ENCODE measurements at regions not wholly inside any gene's neighbourhood (a gene's known extent, or its start where the extent isn't known, plus 50 kb on each side); places are given as distances from the start of the nearest gene placed in this dataset.

DNA sequence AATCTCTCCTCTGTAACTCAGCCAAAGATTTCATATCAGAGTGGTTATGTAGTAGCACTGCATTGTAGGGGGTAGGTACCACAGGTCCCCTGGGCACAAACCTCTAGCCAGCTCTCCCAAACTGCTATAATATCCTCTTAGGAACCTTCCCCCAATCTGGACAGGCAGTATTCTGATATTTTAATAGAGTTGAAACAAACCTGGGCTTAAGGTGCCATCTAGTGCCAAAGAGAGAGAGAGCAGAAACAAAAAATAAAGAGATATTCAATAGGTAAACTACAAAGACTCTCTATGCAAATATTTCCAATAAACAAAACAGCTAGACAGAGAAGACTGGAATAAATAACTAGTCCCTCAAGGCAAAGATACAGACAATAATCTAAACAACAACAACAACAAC, 1070.0 kb downstream of the CDH11 start:
- no peaks in the 10 kb centered on the region for H3K4me1 ChIP-seq (ENCODE audit: insufficient read depth, low read length)
- H3K27ac ChIP-seq (ENCODE audit: insufficient read length, low read depth, low read length) = no peak overlapping the region
- H3K27ac Mint-ChIP-seq = no peak overlapping the region
- no peak overlapping the region for H2BK15ac ChIP-seq (ENCODE audit: low read depth, low read length)
- no peak overlapping the region for H3T11ph ChIP-seq (ENCODE audit: low read length)
- no peak overlapping the region for H3K4ac ChIP-seq (ENCODE audit: low read depth, low read length)
- no peak overlapping the region for H3K9ac ChIP-seq (ENCODE audit: extremely low read depth, insufficient read length, low read length)
- H3K9me3 Mint-ChIP-seq = peaks cover 15 to 16% of the 10 kb centered on the region in 2 experiments
- H4K91ac ChIP-seq (ENCODE audit: insufficient read length, low read depth, low read length) = no peak overlapping the region
- H2BK12ac ChIP-seq (ENCODE audit: insufficient read length, low read depth, low read length) = no peak overlapping the region
- H3K23me2 ChIP-seq (ENCODE audit: insufficient read length, low read depth, low read length, poor library complexity, severe bottlenecking) = no peaks in the 10 kb centered on the region
- H3K56ac ChIP-seq (ENCODE audit: insufficient read length, low read depth, low read length) = no peak overlapping the region
- H4K5ac ChIP-seq (ENCODE audit: insufficient read length, low read depth, low read length) = no peak overlapping the region
- H3K23ac ChIP-seq (ENCODE audit: insufficient read length, low read depth, low read length) = no peak overlapping the region
- no peak overlapping the region for H2AK5ac ChIP-seq (ENCODE audit: insufficient read length, low read length)
- H3K36me3 Mint-ChIP-seq (ENCODE audit: insufficient read depth in 1 of 3, low read depth in 3 of 3) = peaks cover 2 to 20% (median 9%) of the 10 kb centered on the region in 3 experiments; a peak in 6 of 7 replicates
- H3K79me1 ChIP-seq (ENCODE audit: insufficient read depth, low read depth, low read length, poor library complexity, severe bottlenecking) = no peaks in the 10 kb centered on the region
- H2BK20ac ChIP-seq (ENCODE audit: low read depth, low read length, poor library complexity, severe bottlenecking) = no peak overlapping the region
- TF ChIP-seq, protein P1, sequence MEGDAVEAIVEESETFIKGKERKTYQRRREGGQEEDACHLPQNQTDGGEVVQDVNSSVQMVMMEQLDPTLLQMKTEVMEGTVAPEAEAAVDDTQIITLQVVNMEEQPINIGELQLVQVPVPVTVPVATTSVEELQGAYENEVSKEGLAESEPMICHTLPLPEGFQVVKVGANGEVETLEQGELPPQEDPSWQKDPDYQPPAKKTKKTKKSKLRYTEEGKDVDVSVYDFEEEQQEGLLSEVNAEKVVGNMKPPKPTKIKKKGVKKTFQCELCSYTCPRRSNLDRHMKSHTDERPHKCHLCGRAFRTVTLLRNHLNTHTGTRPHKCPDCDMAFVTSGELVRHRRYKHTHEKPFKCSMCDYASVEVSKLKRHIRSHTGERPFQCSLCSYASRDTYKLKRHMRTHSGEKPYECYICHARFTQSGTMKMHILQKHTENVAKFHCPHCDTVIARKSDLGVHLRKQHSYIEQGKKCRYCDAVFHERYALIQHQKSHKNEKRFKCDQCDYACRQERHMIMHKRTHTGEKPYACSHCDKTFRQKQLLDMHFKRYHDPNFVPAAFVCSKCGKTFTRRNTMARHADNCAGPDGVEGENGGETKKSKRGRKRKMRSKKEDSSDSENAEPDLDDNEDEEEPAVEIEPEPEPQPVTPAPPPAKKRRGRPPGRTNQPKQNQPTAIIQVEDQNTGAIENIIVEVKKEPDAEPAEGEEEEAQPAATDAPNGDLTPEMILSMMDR (conservative IDR thresholded peaks at IDR 0.05) = peak; percentile 79
- H2BK5ac ChIP-seq (ENCODE audit: insufficient read length, low read length) = no peak overlapping the region
- no peak overlapping the region for H3K18ac ChIP-seq (ENCODE audit: insufficient read length, low read depth, low read length)
- no peaks in the 10 kb centered on the region for H4K20me1 ChIP-seq (ENCODE audit: control insufficient read depth, insufficient read depth, insufficient read length)
- DNase-seq = no peak
- no peak overlapping the region for H3K4me2 ChIP-seq (ENCODE audit: insufficient read depth, insufficient read length, low read length)
- peaks cover 0 to 4% of the 10 kb centered on the region in 2 experiments; a peak in 2 of 4 replicates for H3K4me1 Mint-ChIP-seq
- H4K8ac ChIP-seq (replicated peaks; ENCODE audit: insufficient read length, low read depth, low read length) = no peak overlapping the region
- no peak overlapping the region for H2BK120ac ChIP-seq (ENCODE audit: low read depth, low read length, poor library complexity, severe bottlenecking)
- no peaks in the 10 kb centered on the region for H3K9me3 ChIP-seq (ENCODE audit: control insufficient read depth, low read depth, low read length)
- no peaks in the 10 kb centered on the region for H3K79me2 ChIP-seq (ENCODE audit: insufficient read depth, low read length)
- no peaks in the 10 kb centered on the region for H3K27me3 Mint-ChIP-seq (ENCODE audit: low read depth)
- no peak overlapping the region for H3K4me3 Mint-ChIP-seq
- H2AFZ ChIP-seq (ENCODE audit: low read length) = no peak overlapping the region
- H3K14ac ChIP-seq (ENCODE audit: insufficient read depth, low read length) = no peak overlapping the region
- no peaks in the 10 kb centered on the region for H3K27me3 ChIP-seq (ENCODE audit: insufficient read depth, low read length)

Data from H9 (cell line).